ENCODE measurements at regions not wholly inside any gene's neighbourhood (a gene's known extent, or its start where the extent isn't known, plus 50 kb on each side); places are given as distances from the start of the nearest gene placed in this dataset.
A peak's percentile ranks its signal among the peaks of the same experiment; 100 is the strongest.

GRCh38 chr5:6818594-6819511, 105.6 kb downstream of the TENT4A start:
- no peak overlapping the region for H3K4me3 ChIP-seq (ENCODE audit: low read depth, low read length)
- DNase-seq (ENCODE audit: low read depth) = no peak
- TF ChIP-seq CTCF (IDR thresholded peaks at IDR 0.05; ENCODE audit: insufficient read depth, low read depth, low read length, missing control alignments) = no peak

GRCh38 chr5:6819521-6819920, 106.3 kb downstream of the TENT4A start:
- TF ChIP-seq CTCF (IDR thresholded peaks at IDR 0.05; ENCODE audit: insufficient read depth, low read depth, low read length, missing control alignments) = no peak
- no peak overlapping the region for H3K4me3 ChIP-seq (ENCODE audit: low read depth, low read length)
- no peak for DNase-seq (ENCODE audit: low read depth)

GRCh38 chr5:6820851-6821479, 107.7 kb downstream of the TENT4A start:
- peak; percentile 60 for TF ChIP-seq CTCF (IDR thresholded peaks at IDR 0.05; ENCODE audit: insufficient read depth, low read depth, low read length, missing control alignments)
- DNase-seq (ENCODE audit: low read depth) = peak; percentile 58
- no peak overlapping the region for H3K4me3 ChIP-seq (ENCODE audit: low read depth, low read length)

- no peak overlapping the region for H3K4me3 ChIP-seq (ENCODE audit: low read depth, low read length)
- no peak for DNase-seq (ENCODE audit: low read depth)
- TF ChIP-seq CTCF (IDR thresholded peaks at IDR 0.05; ENCODE audit: insufficient read depth, low read depth, low read length, missing control alignments) = no peak
Observed at GRCh38 chr5:6822068-6822467, 108.8 kb downstream of the TENT4A start.

GRCh38 chr5:6822556-6823343, 109.5 kb downstream of the TENT4A start:
- no peak overlapping the region for H3K4me3 ChIP-seq (ENCODE audit: low read depth, low read length)
- no peak for TF ChIP-seq CTCF (IDR thresholded peaks at IDR 0.05; ENCODE audit: insufficient read depth, low read depth, low read length, missing control alignments)
- DNase-seq (ENCODE audit: low read depth) = peak; percentile 21

- no peak for DNase-seq (ENCODE audit: low read depth)
- H3K4me3 ChIP-seq (ENCODE audit: low read depth, low read length) = no peak overlapping the region
- TF ChIP-seq CTCF (IDR thresholded peaks at IDR 0.05; ENCODE audit: insufficient read depth, low read depth, low read length, missing control alignments) = no peak
Observed at GRCh38 chr5:6823996-6824395, 110.8 kb downstream of the TENT4A start.

Data from GM12865 (cell line).